Neural cell (in vitro differentiated cells): ENCODE measurements at regions not wholly inside any gene's neighbourhood (a gene's known extent, or its start where the extent isn't known, plus 50 kb on each side); places are given as distances from the start of the nearest gene placed in this dataset.

Source experiments
- H2AFZ ChIP-seq: fragments of 200-600, 300-800 bp; sonication (generic), shearing (Covaris generic); 2 replicates; pipeline ENCODE4 v1.6.0; 2014; ENCODE audit warnings: low read depth, mild to moderate bottlenecking, antibody characterized with exemption, low read length, moderate library complexity
- H3F3A ChIP-seq: fragments of 200-600 bp; shearing (Covaris generic); 2 replicates; pipeline ENCODE4 v1.6.1; 2016; ENCODE audit warnings: mild to moderate bottlenecking, moderate library complexity, mixed read lengths, antibody characterized with exemption, low read length; ENCODE audit not compliant: insufficient read depth, poor library complexity, severe bottlenecking
- H3K27ac ChIP-seq: fragments of 200-600, 300-800 bp; sonication (generic), shearing (Covaris generic); 2 replicates; pipeline ENCODE4 v1.5.1; 2014; ENCODE audit warnings: mild to moderate bottlenecking, low read length, moderate library complexity
- H3K27me3 ChIP-seq: fragments of 300-800, 200-600 bp; sonication (generic), shearing (Covaris generic); 2 replicates; pipeline ENCODE4 v1.6.0; 2014; ENCODE audit warnings: mild to moderate bottlenecking, low read depth, low read length, moderate library complexity; ENCODE audit not compliant: insufficient read depth
- H3K36me3 ChIP-seq: fragments of 300-800, 200-600 bp; sonication (generic), shearing (Covaris generic); 2 replicates; pipeline ENCODE4 v1.5.1; 2014; ENCODE audit warnings: mild to moderate bottlenecking, antibody characterized with exemption, low read length, moderate library complexity; ENCODE audit not compliant: insufficient read depth
- H3K4me2 ChIP-seq: fragments of 300-800, 200-600 bp; sonication (generic), shearing (Covaris generic); 2 replicates; pipeline ENCODE4 v1.6.0; 2014; ENCODE audit warnings: mild to moderate bottlenecking, low read length
- H3K4me3 ChIP-seq: fragments of 300-800, 200-600 bp; sonication (generic), shearing (Covaris generic); 2 replicates; pipeline ENCODE4 v1.5.1; 2014; ENCODE audit warnings: mild to moderate bottlenecking, low read length, moderate library complexity
- H3K79me2 ChIP-seq: fragments of 200-600 bp; shearing (Covaris generic); replicated peaks from 2 replicates; pipeline ENCODE4 v1.6.0; 2014; ENCODE audit warnings: mild to moderate bottlenecking, low read length, moderate library complexity; ENCODE audit not compliant: insufficient read depth
- H3K9ac ChIP-seq: fragments of 300-800, 200-600 bp; sonication (generic), shearing (Covaris generic); 2 replicates; pipeline ENCODE4 v1.6.1; 2016; ENCODE audit warnings: mild to moderate bottlenecking, low read length, mixed read lengths
- H3K9me2 ChIP-seq: fragments of 200-600 bp; shearing (Covaris generic); 2 replicates; pipeline ENCODE4 v1.6.1; 2016; ENCODE audit warnings: mild to moderate bottlenecking, low read length, mixed read lengths; ENCODE audit not compliant: insufficient read depth
- H3K9me3 ChIP-seq: fragments of 200-600, 300-800 bp; sonication (generic), shearing (Covaris generic); 2 replicates; pipeline ENCODE4 v1.6.1; 2016; ENCODE audit warnings: mild to moderate bottlenecking, mixed run types, low read length, moderate library complexity, mixed read lengths
- H4K20me1 ChIP-seq: fragments of 200-600 bp; shearing (Covaris generic); 2 replicates; pipeline ENCODE4 v1.6.1; 2016; ENCODE audit warnings: mild to moderate bottlenecking, mixed run types; ENCODE audit not compliant: insufficient read depth
- EP300 ChIP-seq: fragments of 450-650 bp; conservative IDR thresholded peaks from 2 replicates; pipeline ENCODE4 v1.6.1; 2014; ENCODE audit warnings: antibody characterized with exemption, mild to moderate bottlenecking, moderate library complexity; ENCODE audit not compliant: poor library complexity, severe bottlenecking
- EZH2 ChIP-seq: fragments of 200-600, 300-800 bp; shearing (Covaris generic), sonication (generic); IDR thresholded peaks from 2 replicates; pipeline ENCODE4 v1.6.1; 2014; ENCODE audit warnings: antibody characterized with exemption, low read length, borderline replicate concordance, mild to moderate bottlenecking; ENCODE audit not compliant: insufficient read depth, poor library complexity, severe bottlenecking
- MXI1 ChIP-seq: fragments of 450-650 bp; conservative IDR thresholded peaks from 2 replicates; pipeline ENCODE4 v1.6.1; 2014; ENCODE audit warnings: antibody characterized with exemption, mild to moderate bottlenecking; ENCODE audit not compliant: poor library complexity, severe bottlenecking
- POLR2AphosphoS5 ChIP-seq: IDR thresholded peaks from 2 replicates; pipeline ENCODE4 v1.6.1; 2012
- RAD21 ChIP-seq: fragments of 450-650 bp; conservative IDR thresholded peaks from 2 replicates; pipeline ENCODE4 v1.6.1; 2014; ENCODE audit warnings: antibody characterized with exemption, mild to moderate bottlenecking, moderate library complexity
- SMC3 ChIP-seq: fragments of 450-650 bp; conservative IDR thresholded peaks from 2 replicates; pipeline ENCODE4 v1.6.1; 2014; ENCODE audit warnings: antibody characterized with exemption, mild to moderate bottlenecking, moderate library complexity; ENCODE audit not compliant: poor library complexity
- TAF1 ChIP-seq: IDR thresholded peaks from 2 replicates; pipeline ENCODE4 v1.6.1; 2012; ENCODE audit warnings: low read depth
- TF ChIP-seq, protein P1 (sequence below): IDR thresholded peaks from 2 replicates; pipeline ENCODE4 v1.6.1; 2012; ENCODE audit warnings: borderline replicate concordance
- TF ChIP-seq, protein P2 (sequence below): fragments of 450-650 bp; IDR thresholded peaks from 2 replicates; pipeline ENCODE4 v1.5.1; 2014; ENCODE audit warnings: antibody characterized with exemption, mild to moderate bottlenecking, moderate library complexity; ENCODE audit not compliant: poor library complexity, severe bottlenecking

DNA sequence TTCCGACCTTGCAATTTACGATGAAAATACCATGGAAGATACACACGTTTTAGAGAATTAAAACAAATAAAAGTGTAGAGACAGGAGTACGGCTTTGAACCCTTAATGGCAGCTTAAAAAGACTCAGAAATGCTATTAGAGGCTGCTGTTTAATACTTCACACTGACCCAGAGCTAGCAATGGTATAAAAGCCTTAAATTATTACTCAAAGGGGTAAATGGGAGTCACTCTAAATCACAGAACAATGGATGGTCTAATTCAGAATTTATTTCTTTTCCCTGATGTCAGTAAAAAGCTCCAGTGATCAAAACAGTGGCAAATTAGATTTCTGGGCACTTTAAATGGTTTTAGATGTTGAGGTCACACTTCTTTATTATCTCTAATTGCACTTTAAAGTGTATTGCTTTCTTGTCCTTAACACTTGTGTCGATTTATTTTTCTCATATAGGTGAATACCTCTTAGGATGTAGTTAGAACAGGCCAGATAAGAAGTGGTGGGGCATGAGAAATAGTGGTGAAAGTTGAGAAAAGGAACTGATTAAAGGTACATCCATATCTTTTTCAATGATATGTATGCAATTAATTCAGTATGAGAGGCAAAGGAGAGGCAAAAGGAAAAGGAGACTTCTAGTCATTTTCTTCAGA lies 252.4 kb upstream of the ANKRD50 start:
- Histone ChIP-seq H3K27me3 (no peaks in the 10 kb centered on the region), H3K9me2 (no peaks in the 10 kb centered on the region), H3K9me3 (peaks cover 4% of the 10 kb centered on the region), H3K4me2 (no peak overlapping the region), H2AFZ (no peak overlapping the region), H3K4me3 (no peak overlapping the region), H3K36me3 (no peaks in the 10 kb centered on the region), H3K79me2 (no peaks in the 10 kb centered on the region), H3K9ac (no peak overlapping the region), H3F3A (peaks cover 5% of the 10 kb centered on the region), H3K27ac (no peak overlapping the region), H4K20me1 (no peaks in the 10 kb centered on the region)
- TF ChIP-seq RAD21 (no peak), EP300 (no peak), EZH2 (no peak), TAF1 (no peak), SMC3 (no peak), MXI1 (no peak), POLR2AphosphoS5 (no peak)
- TF ChIP-seq, protein P1, sequence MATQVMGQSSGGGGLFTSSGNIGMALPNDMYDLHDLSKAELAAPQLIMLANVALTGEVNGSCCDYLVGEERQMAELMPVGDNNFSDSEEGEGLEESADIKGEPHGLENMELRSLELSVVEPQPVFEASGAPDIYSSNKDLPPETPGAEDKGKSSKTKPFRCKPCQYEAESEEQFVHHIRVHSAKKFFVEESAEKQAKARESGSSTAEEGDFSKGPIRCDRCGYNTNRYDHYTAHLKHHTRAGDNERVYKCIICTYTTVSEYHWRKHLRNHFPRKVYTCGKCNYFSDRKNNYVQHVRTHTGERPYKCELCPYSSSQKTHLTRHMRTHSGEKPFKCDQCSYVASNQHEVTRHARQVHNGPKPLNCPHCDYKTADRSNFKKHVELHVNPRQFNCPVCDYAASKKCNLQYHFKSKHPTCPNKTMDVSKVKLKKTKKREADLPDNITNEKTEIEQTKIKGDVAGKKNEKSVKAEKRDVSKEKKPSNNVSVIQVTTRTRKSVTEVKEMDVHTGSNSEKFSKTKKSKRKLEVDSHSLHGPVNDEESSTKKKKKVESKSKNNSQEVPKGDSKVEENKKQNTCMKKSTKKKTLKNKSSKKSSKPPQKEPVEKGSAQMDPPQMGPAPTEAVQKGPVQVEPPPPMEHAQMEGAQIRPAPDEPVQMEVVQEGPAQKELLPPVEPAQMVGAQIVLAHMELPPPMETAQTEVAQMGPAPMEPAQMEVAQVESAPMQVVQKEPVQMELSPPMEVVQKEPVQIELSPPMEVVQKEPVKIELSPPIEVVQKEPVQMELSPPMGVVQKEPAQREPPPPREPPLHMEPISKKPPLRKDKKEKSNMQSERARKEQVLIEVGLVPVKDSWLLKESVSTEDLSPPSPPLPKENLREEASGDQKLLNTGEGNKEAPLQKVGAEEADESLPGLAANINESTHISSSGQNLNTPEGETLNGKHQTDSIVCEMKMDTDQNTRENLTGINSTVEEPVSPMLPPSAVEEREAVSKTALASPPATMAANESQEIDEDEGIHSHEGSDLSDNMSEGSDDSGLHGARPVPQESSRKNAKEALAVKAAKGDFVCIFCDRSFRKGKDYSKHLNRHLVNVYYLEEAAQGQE, result no peak
- TF ChIP-seq, protein P2, sequence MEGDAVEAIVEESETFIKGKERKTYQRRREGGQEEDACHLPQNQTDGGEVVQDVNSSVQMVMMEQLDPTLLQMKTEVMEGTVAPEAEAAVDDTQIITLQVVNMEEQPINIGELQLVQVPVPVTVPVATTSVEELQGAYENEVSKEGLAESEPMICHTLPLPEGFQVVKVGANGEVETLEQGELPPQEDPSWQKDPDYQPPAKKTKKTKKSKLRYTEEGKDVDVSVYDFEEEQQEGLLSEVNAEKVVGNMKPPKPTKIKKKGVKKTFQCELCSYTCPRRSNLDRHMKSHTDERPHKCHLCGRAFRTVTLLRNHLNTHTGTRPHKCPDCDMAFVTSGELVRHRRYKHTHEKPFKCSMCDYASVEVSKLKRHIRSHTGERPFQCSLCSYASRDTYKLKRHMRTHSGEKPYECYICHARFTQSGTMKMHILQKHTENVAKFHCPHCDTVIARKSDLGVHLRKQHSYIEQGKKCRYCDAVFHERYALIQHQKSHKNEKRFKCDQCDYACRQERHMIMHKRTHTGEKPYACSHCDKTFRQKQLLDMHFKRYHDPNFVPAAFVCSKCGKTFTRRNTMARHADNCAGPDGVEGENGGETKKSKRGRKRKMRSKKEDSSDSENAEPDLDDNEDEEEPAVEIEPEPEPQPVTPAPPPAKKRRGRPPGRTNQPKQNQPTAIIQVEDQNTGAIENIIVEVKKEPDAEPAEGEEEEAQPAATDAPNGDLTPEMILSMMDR, result no peak

DNA sequence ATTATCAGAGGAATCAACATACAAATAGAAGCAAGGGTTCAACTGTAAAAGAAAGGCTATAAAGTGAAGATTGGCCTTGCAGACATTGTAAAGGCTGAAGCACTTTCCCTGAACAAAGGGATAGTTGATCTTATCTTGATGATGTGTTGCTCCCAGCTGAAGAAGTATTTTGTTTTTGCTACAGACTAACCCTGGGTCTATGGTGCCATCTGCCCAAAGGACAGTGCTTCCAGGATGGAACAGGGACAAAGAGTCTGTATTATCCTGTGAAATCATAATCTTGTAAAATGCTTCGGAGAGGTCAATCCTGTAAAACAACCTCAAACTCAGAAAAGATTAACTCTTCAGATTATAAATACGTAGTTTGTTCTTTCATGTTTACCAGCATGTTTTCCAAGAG lies 251.7 kb upstream of the ANKRD50 start:
- Histone ChIP-seq H3K27ac (no peak overlapping the region), H3K9me3 (peaks cover 4% of the 10 kb centered on the region), H3K36me3 (no peaks in the 10 kb centered on the region), H3K4me2 (no peak overlapping the region), H3K79me2 (no peaks in the 10 kb centered on the region), H3K27me3 (no peaks in the 10 kb centered on the region), H3K9me2 (no peaks in the 10 kb centered on the region), H3F3A (peaks cover 5% of the 10 kb centered on the region), H4K20me1 (no peaks in the 10 kb centered on the region), H3K4me3 (no peak overlapping the region), H3K9ac (no peak overlapping the region), H2AFZ (no peak overlapping the region)
- TF ChIP-seq EZH2, result no peak
- TF ChIP-seq SMC3, result no peak
- TF ChIP-seq EP300, result no peak
- TF ChIP-seq TAF1, result no peak
- TF ChIP-seq RAD21, result no peak
- TF ChIP-seq POLR2AphosphoS5, result no peak
- TF ChIP-seq, protein P2, result no peak
- TF ChIP-seq MXI1, result no peak
- TF ChIP-seq, protein P1, result no peak
